Skeletal muscle cell (primary cell): ENCODE measurements at regions not wholly inside any gene's neighbourhood (a gene's known extent, or its start where the extent isn't known, plus 50 kb on each side); places are given as distances from the start of the nearest gene placed in this dataset.
A peak's percentile ranks its signal among the peaks of the same experiment; 100 is the strongest.

Experiments
- DNase-seq: peaks from one replicate; pipeline ENCODE4 v3.0.0-alpha.2; 2010; ENCODE audit warnings: low read depth
- H3K4me3 ChIP-seq: 2 replicates; pipeline ENCODE4 v1.5.1; 2011; ENCODE audit warnings: low read depth, mild to moderate bottlenecking, control low read depth, low read length, moderate library complexity

GRCh38 chr1:235012436-235013210 is 116.0 kb downstream of the TOMM20 start:
- no peak overlapping the region for H3K4me3 ChIP-seq
- DNase-seq = no peak

DNA sequence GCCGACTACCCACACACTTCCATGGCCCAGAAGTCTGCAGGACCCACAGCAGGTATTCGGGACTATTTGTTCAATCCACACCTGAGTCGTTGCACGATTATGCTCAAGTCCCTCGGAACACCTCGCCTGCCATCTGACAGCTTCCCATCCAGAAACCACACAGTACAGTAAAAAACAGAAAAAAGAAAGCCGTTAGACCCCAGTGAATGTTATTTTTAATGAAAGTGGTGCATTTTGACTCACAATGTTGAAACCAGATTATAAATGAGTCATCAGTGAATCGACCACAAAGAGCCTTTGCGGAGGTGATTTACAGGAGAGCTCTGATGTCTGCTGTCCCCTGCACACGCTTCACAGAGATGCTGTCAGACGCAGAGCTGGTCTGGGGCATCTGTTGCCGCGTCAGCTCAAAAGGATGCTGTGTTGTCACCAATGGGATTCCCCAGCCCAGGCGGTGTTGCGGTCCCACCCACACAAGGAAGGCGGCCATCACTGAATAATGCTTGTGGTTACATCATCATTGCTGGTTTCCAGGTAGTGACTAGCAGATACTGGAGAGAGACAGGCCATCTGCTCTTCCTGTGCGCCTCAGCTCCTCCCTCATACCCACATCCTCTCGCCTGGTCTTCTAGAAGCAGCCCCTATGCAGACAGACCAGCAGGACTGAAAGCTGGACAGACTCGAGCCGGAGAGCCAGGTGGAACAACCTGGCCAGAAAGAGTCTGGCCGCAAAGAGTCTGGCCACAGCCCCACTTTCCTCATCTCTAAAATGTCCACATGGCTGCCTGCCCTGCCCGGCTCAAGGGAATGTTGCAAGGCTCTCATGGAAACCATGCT is 116.8 kb downstream of the TOMM20 start:
- peak; percentile 100 for DNase-seq
- H3K4me3 ChIP-seq = no peak overlapping the region

GRCh38 chr1:235011064-235011598 is 117.5 kb downstream of the TOMM20 start:
- no peak for DNase-seq

DNA sequence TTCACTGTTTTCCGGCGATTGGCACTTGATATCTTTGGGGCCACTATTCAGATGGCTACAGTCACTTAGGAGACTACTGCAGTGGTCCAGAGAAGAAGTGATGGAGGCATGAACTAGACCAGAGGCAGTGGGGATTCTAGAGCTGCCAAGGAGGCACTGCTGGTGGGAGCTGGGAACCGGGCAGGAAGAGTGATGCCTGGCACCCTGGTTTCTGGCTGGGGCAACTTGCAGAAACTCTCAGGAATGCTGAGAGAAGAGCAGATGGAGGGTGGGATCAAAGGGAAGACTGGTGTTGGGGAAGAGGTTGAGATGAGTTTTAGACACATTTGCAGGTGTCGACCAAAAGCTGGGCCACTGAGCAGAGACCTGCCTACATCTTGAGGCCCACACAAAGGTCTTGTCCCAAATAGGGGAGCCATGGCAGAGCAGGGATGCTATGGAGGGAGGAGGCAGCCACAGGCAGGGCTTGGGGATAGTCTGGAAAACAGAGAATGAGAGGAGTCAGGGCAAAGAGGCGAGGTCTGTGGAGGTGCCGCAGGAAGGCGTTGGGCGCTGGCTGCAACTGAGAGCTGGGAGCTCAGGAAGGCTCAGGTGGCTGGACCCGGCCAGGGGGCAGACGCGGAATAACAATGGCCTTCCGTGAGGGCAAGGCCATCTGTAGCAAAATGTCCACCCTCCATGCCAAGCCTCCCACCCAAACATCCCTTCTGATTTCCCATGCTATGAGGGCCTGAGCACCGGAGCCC is 118.9 kb downstream of the TOMM20 start:
- no peak for DNase-seq
- no peak overlapping the region for H3K4me3 ChIP-seq

More at GRCh38 chr1:235011064-235011598, 117.5 kb downstream of the TOMM20 start:
- no peak overlapping the region for H3K4me3 ChIP-seq

DNA sequence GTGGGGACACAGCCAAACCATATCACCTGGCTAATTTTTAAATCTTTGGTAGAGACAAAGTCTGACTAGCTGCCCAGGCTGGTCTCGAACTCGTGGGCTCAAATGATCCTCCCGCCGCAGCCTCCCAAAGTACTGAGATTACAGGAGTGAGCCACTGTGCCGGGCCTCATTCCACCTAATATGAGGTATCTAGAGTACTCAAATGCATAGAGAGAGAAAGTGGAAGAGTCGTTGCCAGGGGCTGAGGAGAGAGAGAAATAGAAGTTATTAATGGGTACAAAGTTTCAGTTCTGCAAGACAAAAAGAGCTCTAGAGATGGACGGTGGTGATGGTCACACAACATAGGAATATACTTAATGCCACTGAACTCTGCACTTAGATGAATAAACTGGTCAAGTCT is 119.6 kb downstream of the TOMM20 start:
- no peak overlapping the region for H3K4me3 ChIP-seq
- no peak for DNase-seq

DNA sequence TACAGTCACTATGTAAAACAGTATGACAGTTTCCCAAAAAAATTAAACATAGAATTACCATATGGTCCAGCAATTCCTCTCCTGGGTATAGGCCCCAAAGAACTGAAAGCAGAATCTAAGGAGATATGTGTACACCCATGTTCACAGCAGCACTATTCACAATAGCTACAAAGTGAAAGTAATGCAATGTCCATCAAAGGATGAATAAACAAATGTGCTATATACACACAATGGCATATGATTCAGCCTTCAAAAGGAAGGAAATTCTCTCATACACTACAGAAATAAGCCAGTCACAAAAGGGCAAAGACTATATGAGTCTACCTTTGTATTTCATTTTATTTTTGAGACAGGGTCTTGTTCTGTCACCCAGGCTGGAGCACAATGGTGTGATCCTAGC is 120.4 kb downstream of the TOMM20 start:
- no peak for DNase-seq

DNA sequence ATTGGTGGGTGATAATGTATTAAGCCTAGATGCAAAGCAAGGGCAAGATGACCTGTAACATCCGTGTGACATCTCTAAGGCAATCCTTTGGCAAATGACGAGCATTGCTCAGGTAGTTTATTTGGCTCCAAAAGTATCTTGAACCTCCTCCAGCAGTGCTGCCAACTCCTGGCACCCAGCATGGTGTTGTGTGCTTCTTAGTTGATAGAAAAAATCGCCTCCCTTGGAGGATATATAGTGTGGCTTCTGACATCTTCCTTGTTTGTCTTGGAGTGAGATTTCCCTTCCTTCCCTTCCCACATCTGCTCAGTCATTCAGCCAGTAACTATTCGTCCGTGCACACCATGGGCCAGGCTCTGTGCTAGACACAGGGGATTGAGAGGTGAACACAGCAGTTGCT is 121.8 kb downstream of the TOMM20 start:
- DNase-seq = no peak
- H3K4me3 ChIP-seq = no peak overlapping the region

More for the DNA sequence above, 120.4 kb downstream of the TOMM20 start:
- no peak overlapping the region for H3K4me3 ChIP-seq

DNA sequence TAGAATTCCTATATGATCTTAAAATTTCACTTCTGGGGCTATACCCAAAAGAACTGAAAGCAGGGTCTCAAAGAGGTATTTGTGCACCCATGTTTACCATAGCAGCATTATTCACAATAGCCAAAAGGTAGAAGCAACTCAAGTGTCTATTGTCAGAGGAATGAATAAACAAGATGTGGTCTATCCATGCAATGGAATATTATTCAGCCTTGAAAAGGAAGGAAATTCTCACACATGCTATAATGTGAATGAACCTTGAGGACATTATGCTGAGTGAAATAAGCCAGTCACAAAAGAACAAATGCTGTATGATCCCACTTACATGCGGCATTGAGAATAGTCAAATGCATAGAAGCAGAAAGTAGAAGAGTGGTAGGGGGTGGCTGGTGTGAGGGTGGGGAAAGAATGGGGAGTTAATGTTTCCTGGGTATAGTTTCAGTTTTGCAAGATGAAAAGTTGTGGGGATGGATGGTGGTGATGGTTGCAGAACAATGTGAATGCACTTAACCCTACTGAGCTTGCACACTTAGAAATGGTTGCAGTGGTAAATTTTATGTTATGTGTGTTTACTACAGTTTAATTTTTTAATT is 122.4 kb downstream of the TOMM20 start:
- H3K4me3 ChIP-seq = no peak overlapping the region
- no peak for DNase-seq

GRCh38 chr1:235004840-235005391 is 123.7 kb downstream of the TOMM20 start:
- no peak for DNase-seq

GRCh38 chr1:235004276-235004675 is 124.4 kb downstream of the TOMM20 start:
- no peak overlapping the region for H3K4me3 ChIP-seq
- no peak for DNase-seq

More at GRCh38 chr1:235004840-235005391, 123.7 kb downstream of the TOMM20 start:
- no peak overlapping the region for H3K4me3 ChIP-seq

- no peak for DNase-seq
- H3K4me3 ChIP-seq = no peak overlapping the region
Observed at GRCh38 chr1:235002706-235003300, 125.8 kb downstream of the TOMM20 start.

- no peak for DNase-seq
- H3K4me3 ChIP-seq = no peak overlapping the region
Observed at GRCh38 chr1:234999513-234999940, 129.1 kb downstream of the TOMM20 start.

GRCh38 chr1:234997896-234998741 is 130.5 kb downstream of the TOMM20 start:
- H3K4me3 ChIP-seq = no peak overlapping the region
- DNase-seq = no peak

GRCh38 chr1:234997201-234997895 is 131.3 kb downstream of the TOMM20 start:
- peak; percentile 100 for DNase-seq
- no peak overlapping the region for H3K4me3 ChIP-seq

- H3K4me3 ChIP-seq = no peak overlapping the region
- no peak for DNase-seq
Observed at GRCh38 chr1:234996245-234996757, 132.3 kb downstream of the TOMM20 start.

GRCh38 chr1:234994436-234995295 is 134.0 kb downstream of the TOMM20 start:
- DNase-seq = no peak
- H3K4me3 ChIP-seq = no peak overlapping the region
